ENCODE measurements at regions not wholly inside any gene's neighbourhood (a gene's known extent, or its start where the extent isn't known, plus 50 kb on each side); places are given as distances from the start of the nearest gene placed in this dataset.

- no peak for DNase-seq
- Histone ChIP-seq H3K27me3 (no peaks in the 10 kb centered on the region), H3K36me3 (no peaks in the 10 kb centered on the region), H3K4me3 (no peak overlapping the region), H3K4me1 (no peaks in the 10 kb centered on the region), H3K27ac (no peak overlapping the region), H3K9me3 (no peaks in the 10 kb centered on the region)
- intact Hi-C loops (cut with DNase I) = no loop called here
- TF ChIP-seq CTCF (IDR thresholded peaks at IDR 0.05) (no peak), POLR2A (IDR thresholded peaks at IDR 0.05) (no peak)
- no peak for ATAC-seq
- WGBS (ENCODE audit: insufficient coverage, low coverage, low lambda C conversion rate, missing lambda C conversion rate) = 40% methylated on average over 5 of the region's 5 CpGs
Observed at GRCh38 chr2:125526093-125526492, 1129.9 kb upstream of the GYPC start.

- intact Hi-C loops (cut with DNase I) = no loop called here
- no peak for DNase-seq
- no peak for ATAC-seq
Observed at GRCh38 chr2:125535089-125535488, 1120.9 kb upstream of the GYPC start.

GRCh38 chr2:125543968-125544514 is 1111.9 kb upstream of the GYPC start:
- 53% methylated on average over 1 of the region's 1 CpG for WGBS (ENCODE audit: insufficient coverage, low coverage, low lambda C conversion rate, missing lambda C conversion rate)
- Histone ChIP-seq H3K27ac (no peak overlapping the region), H3K27me3 (no peaks in the 10 kb centered on the region), H3K36me3 (no peaks in the 10 kb centered on the region), H3K4me3 (no peak overlapping the region), H3K4me1 (no peaks in the 10 kb centered on the region), H3K9me3 (no peaks in the 10 kb centered on the region)
- intact Hi-C loops (cut with DNase I) = no loop called here
- DNase-seq (no peak), ATAC-seq (no peak)
- no peak for TF ChIP-seq POLR2A (IDR thresholded peaks at IDR 0.05)
- TF ChIP-seq CTCF (IDR thresholded peaks at IDR 0.05) = no peak

More at GRCh38 chr2:125535089-125535488, 1120.9 kb upstream of the GYPC start:
- no peaks in the 10 kb centered on the region for H3K27me3 ChIP-seq
- H3K9me3 ChIP-seq = no peaks in the 10 kb centered on the region
- WGBS (ENCODE audit: insufficient coverage, low coverage, low lambda C conversion rate, missing lambda C conversion rate) = 48% methylated on average over 1 of the region's 1 CpG
- H3K4me3 ChIP-seq = no peak overlapping the region
- H3K36me3 ChIP-seq = no peaks in the 10 kb centered on the region
- TF ChIP-seq CTCF (IDR thresholded peaks at IDR 0.05) = no peak
- TF ChIP-seq POLR2A (IDR thresholded peaks at IDR 0.05) = no peak
- H3K4me1 ChIP-seq = no peaks in the 10 kb centered on the region
- no peak overlapping the region for H3K27ac ChIP-seq

- 55% methylated on average over 1 of the region's 1 CpG for WGBS (ENCODE audit: insufficient coverage, low coverage, low lambda C conversion rate, missing lambda C conversion rate)
Observed at GRCh38 chr2:125553768-125554167, 1102.2 kb upstream of the GYPC start.

More at GRCh38 chr2:125553768-125554167, 1102.2 kb upstream of the GYPC start:
- Histone ChIP-seq H3K36me3 (no peaks in the 10 kb centered on the region), H3K4me1 (no peaks in the 10 kb centered on the region), H3K27ac (no peak overlapping the region), H3K27me3 (no peaks in the 10 kb centered on the region), H3K9me3 (no peaks in the 10 kb centered on the region), H3K4me3 (no peak overlapping the region)
- intact Hi-C loops (cut with DNase I) = no loop called here
- TF ChIP-seq POLR2A (IDR thresholded peaks at IDR 0.05) (no peak), CTCF (IDR thresholded peaks at IDR 0.05) (no peak)
- no peak for ATAC-seq
- DNase-seq = no peak

Data from right lobe of liver (tissue), 6 donors.